Neural cell (in vitro differentiated cells): ENCODE measurements at regions not wholly inside any gene's neighbourhood (a gene's known extent, or its start where the extent isn't known, plus 50 kb on each side); places are given as distances from the start of the nearest gene placed in this dataset.

Source experiments
- H2AFZ ChIP-seq: fragments of 200-600, 300-800 bp; sonication (generic), shearing (Covaris generic); 2 replicates; pipeline ENCODE4 v1.6.0; 2014; ENCODE audit warnings: low read depth, mild to moderate bottlenecking, antibody characterized with exemption, low read length, moderate library complexity
- H3F3A ChIP-seq: fragments of 200-600 bp; shearing (Covaris generic); 2 replicates; pipeline ENCODE4 v1.6.1; 2016; ENCODE audit warnings: mild to moderate bottlenecking, moderate library complexity, mixed read lengths, antibody characterized with exemption, low read length; ENCODE audit not compliant: insufficient read depth, poor library complexity, severe bottlenecking
- H3K27ac ChIP-seq: fragments of 200-600, 300-800 bp; sonication (generic), shearing (Covaris generic); 2 replicates; pipeline ENCODE4 v1.5.1; 2014; ENCODE audit warnings: mild to moderate bottlenecking, low read length, moderate library complexity
- H3K27me3 ChIP-seq: fragments of 300-800, 200-600 bp; sonication (generic), shearing (Covaris generic); 2 replicates; pipeline ENCODE4 v1.6.0; 2014; ENCODE audit warnings: mild to moderate bottlenecking, low read depth, low read length, moderate library complexity; ENCODE audit not compliant: insufficient read depth
- H3K36me3 ChIP-seq: fragments of 300-800, 200-600 bp; sonication (generic), shearing (Covaris generic); 2 replicates; pipeline ENCODE4 v1.5.1; 2014; ENCODE audit warnings: mild to moderate bottlenecking, antibody characterized with exemption, low read length, moderate library complexity; ENCODE audit not compliant: insufficient read depth
- H3K4me2 ChIP-seq: fragments of 300-800, 200-600 bp; sonication (generic), shearing (Covaris generic); 2 replicates; pipeline ENCODE4 v1.6.0; 2014; ENCODE audit warnings: mild to moderate bottlenecking, low read length
- H3K4me3 ChIP-seq: fragments of 300-800, 200-600 bp; sonication (generic), shearing (Covaris generic); 2 replicates; pipeline ENCODE4 v1.5.1; 2014; ENCODE audit warnings: mild to moderate bottlenecking, low read length, moderate library complexity
- H3K79me2 ChIP-seq: fragments of 200-600 bp; shearing (Covaris generic); replicated peaks from 2 replicates; pipeline ENCODE4 v1.6.0; 2014; ENCODE audit warnings: mild to moderate bottlenecking, low read length, moderate library complexity; ENCODE audit not compliant: insufficient read depth
- H3K9ac ChIP-seq: fragments of 300-800, 200-600 bp; sonication (generic), shearing (Covaris generic); 2 replicates; pipeline ENCODE4 v1.6.1; 2016; ENCODE audit warnings: mild to moderate bottlenecking, low read length, mixed read lengths
- H3K9me2 ChIP-seq: fragments of 200-600 bp; shearing (Covaris generic); 2 replicates; pipeline ENCODE4 v1.6.1; 2016; ENCODE audit warnings: mild to moderate bottlenecking, low read length, mixed read lengths; ENCODE audit not compliant: insufficient read depth
- H3K9me3 ChIP-seq: fragments of 200-600, 300-800 bp; sonication (generic), shearing (Covaris generic); 2 replicates; pipeline ENCODE4 v1.6.1; 2016; ENCODE audit warnings: mild to moderate bottlenecking, mixed run types, low read length, moderate library complexity, mixed read lengths
- H4K20me1 ChIP-seq: fragments of 200-600 bp; shearing (Covaris generic); 2 replicates; pipeline ENCODE4 v1.6.1; 2016; ENCODE audit warnings: mild to moderate bottlenecking, mixed run types; ENCODE audit not compliant: insufficient read depth
- CTCF ChIP-seq: fragments of 450-650 bp; IDR thresholded peaks from 2 replicates; pipeline ENCODE4 v1.5.1; 2014; ENCODE audit warnings: antibody characterized with exemption, mild to moderate bottlenecking, moderate library complexity; ENCODE audit not compliant: poor library complexity, severe bottlenecking
- EP300 ChIP-seq: fragments of 450-650 bp; conservative IDR thresholded peaks from 2 replicates; pipeline ENCODE4 v1.6.1; 2014; ENCODE audit warnings: antibody characterized with exemption, mild to moderate bottlenecking, moderate library complexity; ENCODE audit not compliant: poor library complexity, severe bottlenecking
- EZH2 ChIP-seq: fragments of 200-600, 300-800 bp; shearing (Covaris generic), sonication (generic); IDR thresholded peaks from 2 replicates; pipeline ENCODE4 v1.6.1; 2014; ENCODE audit warnings: antibody characterized with exemption, low read length, borderline replicate concordance, mild to moderate bottlenecking; ENCODE audit not compliant: insufficient read depth, poor library complexity, severe bottlenecking
- MXI1 ChIP-seq: fragments of 450-650 bp; conservative IDR thresholded peaks from 2 replicates; pipeline ENCODE4 v1.6.1; 2014; ENCODE audit warnings: antibody characterized with exemption, mild to moderate bottlenecking; ENCODE audit not compliant: poor library complexity, severe bottlenecking
- POLR2AphosphoS5 ChIP-seq: IDR thresholded peaks from 2 replicates; pipeline ENCODE4 v1.6.1; 2012
- RAD21 ChIP-seq: fragments of 450-650 bp; conservative IDR thresholded peaks from 2 replicates; pipeline ENCODE4 v1.6.1; 2014; ENCODE audit warnings: antibody characterized with exemption, mild to moderate bottlenecking, moderate library complexity
- REST ChIP-seq: IDR thresholded peaks from 2 replicates; pipeline ENCODE4 v1.6.1; 2012; ENCODE audit warnings: borderline replicate concordance
- SMC3 ChIP-seq: fragments of 450-650 bp; conservative IDR thresholded peaks from 2 replicates; pipeline ENCODE4 v1.6.1; 2014; ENCODE audit warnings: antibody characterized with exemption, mild to moderate bottlenecking, moderate library complexity; ENCODE audit not compliant: poor library complexity
- TAF1 ChIP-seq: IDR thresholded peaks from 2 replicates; pipeline ENCODE4 v1.6.1; 2012; ENCODE audit warnings: low read depth

- H2AFZ ChIP-seq: no peak overlapping the region
- H3K9ac ChIP-seq: no peak overlapping the region
- no peaks in the 10 kb centered on the region for H3K36me3 ChIP-seq
- H3K9me2 ChIP-seq: no peaks in the 10 kb centered on the region
- H3K4me2 ChIP-seq: no peak overlapping the region
- no peaks in the 10 kb centered on the region for H3K27me3 ChIP-seq
- H3K9me3 ChIP-seq: no peaks in the 10 kb centered on the region
- no peaks in the 10 kb centered on the region for H4K20me1 ChIP-seq
- H3K79me2 ChIP-seq: no peaks in the 10 kb centered on the region
- TF ChIP-seq SMC3 (no peak), EP300 (no peak), EZH2 (no peak), RAD21 (no peak), MXI1 (no peak), TAF1 (no peak), CTCF (no peak), REST (no peak), POLR2AphosphoS5 (no peak)
- H3F3A ChIP-seq: no peaks in the 10 kb centered on the region
- H3K27ac ChIP-seq: no peak overlapping the region
- no peak overlapping the region for H3K4me3 ChIP-seq
These were observed 223.4 kb downstream of the VEGFC start for GRCh38 chr4:176569301-176569700.

GRCh38 chr4:176571206-176571605 lies 221.5 kb downstream of the VEGFC start:
- H3K9me2 ChIP-seq: no peaks in the 10 kb centered on the region
- H3K9me3 ChIP-seq: no peaks in the 10 kb centered on the region
- H3K4me3 ChIP-seq: no peak overlapping the region
- no peak overlapping the region for H3K27ac ChIP-seq
- H4K20me1 ChIP-seq: no peaks in the 10 kb centered on the region
- H3K36me3 ChIP-seq: no peaks in the 10 kb centered on the region
- no peak overlapping the region for H2AFZ ChIP-seq
- H3K9ac ChIP-seq: no peak overlapping the region
- no peaks in the 10 kb centered on the region for H3K79me2 ChIP-seq
- H3K27me3 ChIP-seq: no peaks in the 10 kb centered on the region
- H3K4me2 ChIP-seq: no peak overlapping the region
- TF ChIP-seq EP300 (no peak), EZH2 (no peak)
- no peaks in the 10 kb centered on the region for H3F3A ChIP-seq
